IPS-NIHi11 (cell line): ENCODE measurements at regions not wholly inside any gene's neighbourhood (a gene's known extent, or its start where the extent isn't known, plus 50 kb on each side); places are given as distances from the start of the nearest gene placed in this dataset.

ENCODE experiments used
- DNase-seq: peaks from one replicate; pipeline ENCODE4 v3.0.0; 2012; ENCODE audit warnings: mixed read lengths, low spot score

DNA sequence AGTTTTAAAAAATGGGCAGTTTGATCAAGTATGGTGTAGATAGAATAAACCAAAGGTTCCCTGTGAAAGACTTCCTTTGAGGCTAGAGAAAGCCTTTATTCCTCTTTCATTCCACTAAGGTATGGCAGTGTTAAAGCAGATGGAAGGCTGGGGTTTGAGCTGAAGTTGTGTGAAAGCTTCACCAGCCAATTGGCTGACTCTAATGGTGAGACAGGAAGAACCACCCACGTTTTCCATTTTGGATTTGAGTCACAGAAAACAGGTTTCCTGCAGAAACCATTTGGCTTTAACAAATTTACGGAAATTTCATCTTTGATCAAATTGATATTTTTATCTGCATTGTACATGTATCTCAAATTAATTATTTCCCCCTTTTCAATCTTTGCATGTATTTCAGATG lies 455.0 kb downstream of the PCNX1 start:
- no peak for DNase-seq

GRCh38 chr14:71362920-71363584 lies 455.8 kb downstream of the PCNX1 start:
- no peak for DNase-seq

DNA sequence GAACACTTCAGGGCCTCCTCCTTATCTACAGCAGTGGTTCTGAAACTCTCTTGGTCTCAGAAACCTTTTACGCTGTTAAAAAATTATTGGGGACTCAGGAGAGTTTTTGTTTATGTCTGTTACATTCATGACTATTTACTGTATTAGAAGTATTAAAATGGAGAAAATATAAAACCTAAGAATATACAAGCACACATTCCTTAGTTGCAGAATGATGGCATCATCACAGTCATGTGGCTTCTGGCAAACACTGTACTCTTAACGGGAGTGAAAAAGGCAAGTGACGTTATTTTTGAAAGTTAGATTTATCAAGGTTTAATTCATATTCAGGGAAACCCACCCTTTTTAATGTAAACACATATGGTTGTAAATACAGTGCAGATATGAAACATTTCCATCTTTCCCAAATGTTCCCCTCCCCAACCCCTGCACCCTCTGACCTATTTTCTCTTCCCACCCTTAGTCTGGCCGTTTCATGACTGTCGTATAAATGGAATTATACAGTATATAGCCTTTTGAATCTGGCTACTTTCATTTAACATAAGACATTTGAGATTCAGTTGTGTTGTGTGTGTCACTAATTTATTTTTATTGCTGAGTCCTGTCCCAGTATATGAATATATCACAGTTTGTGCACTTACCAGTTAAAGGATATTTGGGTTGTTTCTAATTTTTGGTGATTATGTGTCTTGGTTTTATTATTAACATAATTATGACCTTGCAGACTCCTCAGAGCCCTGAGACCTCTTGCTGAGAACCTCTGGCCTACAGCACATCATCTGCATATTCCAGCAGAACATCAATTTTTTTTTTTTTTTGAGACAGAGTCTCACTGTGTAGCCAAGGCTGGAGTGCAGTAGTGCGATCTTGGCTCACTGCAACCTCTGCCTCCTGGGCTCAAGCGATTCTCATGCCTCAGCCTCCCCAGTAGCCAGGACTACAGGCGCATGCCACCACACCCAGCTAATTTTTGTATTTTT lies 457.0 kb downstream of the PCNX1 start:
- no peak for DNase-seq

DNA sequence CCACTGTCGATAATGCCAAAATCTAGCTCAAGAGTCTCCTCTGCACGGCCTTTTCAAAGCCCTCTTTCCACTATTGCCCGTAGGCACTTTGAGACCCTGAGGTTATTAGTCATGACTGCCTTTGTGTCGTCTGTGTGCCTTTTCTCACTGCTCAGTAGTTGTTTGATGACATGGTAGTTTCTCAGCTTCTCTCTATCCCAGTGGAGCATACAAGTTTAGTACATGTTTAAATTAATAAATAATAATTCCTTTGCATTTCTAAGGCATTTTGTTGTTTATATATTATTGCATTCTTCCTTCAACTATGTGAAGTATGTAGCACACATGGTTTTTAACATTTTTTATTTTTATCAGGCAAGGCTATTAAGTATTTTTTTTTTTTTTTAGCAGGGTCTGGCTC lies 458.1 kb downstream of the PCNX1 start:
- no peak for DNase-seq

- DNase-seq: no peak
These were observed 459.6 kb downstream of the PCNX1 start for GRCh38 chr14:71366861-71367260.

DNA sequence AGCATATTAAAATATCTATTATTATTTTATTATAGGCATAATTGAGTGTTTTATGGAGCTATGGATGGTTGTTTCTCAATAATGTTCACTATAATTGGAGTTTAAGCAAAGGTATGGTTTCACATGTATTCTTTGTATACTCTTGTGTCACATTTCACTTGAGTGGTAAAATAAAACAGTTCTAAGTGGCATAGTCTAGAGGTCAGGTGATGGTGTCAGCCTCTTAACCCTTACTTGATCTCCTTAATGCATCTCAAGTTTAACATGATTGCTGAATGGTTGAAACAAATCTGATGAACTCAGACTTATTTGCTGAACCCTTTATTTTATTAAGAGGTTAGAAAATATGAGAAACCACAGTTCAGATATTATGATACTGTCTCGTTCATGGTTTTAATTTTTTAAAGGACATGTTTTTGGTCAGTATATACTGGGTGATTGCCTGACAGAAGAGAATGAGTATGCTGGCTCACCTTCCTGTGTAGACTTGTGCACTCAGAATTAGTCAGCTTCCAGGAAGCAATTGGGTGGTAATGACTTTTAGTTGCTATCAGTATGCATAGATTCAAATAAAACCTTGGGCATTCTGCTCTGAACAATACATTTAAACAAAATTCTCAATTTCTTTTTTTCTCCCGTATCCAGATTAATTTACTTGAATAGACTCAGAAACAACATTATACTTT lies 464.6 kb downstream of the PCNX1 start:
- no peak for DNase-seq

DNA sequence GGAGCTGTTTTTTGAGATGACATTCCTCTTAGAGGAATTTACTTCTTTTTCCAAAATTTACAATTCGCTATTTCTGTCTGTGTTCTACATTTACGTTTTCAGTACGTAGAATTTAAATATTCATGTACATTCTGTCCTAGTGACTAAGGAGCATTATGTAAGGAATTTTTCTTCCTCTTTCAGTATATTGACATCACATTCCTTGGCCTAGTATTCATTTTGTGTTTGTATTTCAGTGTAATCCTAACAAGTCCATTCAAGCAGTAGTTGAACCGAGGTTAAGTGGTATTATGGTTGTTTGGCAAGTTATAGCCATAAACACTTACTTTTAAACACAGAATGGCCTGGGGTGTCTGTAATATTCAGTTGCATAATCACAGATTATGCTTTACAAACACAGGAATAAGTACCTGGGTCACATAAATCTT lies 465.2 kb downstream of the PCNX1 start:
- no peak for DNase-seq

DNA sequence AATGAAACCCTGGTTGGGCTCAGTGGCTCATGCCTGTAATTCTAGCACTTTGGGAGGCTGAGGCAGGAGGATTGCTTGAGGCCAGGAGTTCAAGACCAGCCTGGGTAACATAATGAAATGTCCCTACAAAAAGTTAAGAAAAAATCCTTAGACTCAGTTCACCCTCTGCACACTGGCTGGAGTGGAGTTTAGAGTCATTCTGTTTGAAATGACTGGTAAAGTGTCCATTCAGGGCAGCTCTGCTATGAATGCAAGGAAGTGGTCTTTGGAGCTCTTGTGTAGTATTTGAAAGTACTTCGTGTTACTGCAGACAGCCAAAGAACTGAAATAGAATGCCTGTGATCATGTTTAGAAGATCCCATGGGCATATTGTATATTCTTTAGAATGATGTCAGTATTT lies 466.5 kb downstream of the PCNX1 start:
- DNase-seq: no peak

DNA sequence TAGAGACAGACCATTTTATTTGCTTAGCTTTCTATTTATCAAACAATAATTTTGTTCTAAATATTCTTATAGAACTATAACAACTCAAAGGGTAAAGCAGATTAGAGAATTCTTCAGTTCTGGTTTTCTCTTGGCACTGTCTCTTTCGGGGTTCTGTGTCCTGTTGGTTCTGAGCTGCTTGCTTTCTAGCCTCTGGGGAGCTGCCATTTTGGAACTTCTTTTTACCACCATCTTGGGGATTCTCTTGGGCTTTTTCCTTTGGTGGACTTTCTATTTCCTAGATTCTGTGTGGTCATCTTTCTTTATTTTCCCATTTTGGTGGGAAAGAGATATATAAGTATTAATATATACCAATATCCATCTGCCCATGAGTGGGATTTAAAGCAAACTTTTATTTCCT lies 467.7 kb downstream of the PCNX1 start:
- DNase-seq: no peak

- DNase-seq: no peak
These were observed 469.8 kb downstream of the PCNX1 start for GRCh38 chr14:71377099-71377498.

DNA sequence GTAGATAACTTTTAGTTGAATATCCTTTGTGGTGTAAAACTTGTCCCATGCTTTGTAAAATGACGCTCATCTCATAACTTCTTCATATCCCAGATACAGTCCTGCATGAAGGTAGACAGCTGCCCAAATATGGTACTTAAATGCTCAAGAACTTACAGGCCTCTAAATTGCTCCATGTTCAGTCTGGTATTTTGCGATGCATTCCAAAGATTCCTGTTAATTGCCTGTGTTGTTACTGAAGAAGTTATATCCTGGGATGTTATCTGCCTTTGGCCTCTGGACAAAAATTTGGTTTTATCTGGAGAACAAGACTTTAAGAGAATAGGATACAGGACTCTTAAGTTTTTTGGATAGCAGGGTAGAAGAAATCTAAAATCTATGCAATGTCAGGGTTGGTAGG lies 473.0 kb downstream of the PCNX1 start:
- DNase-seq: no peak

- DNase-seq: no peak
These were observed 474.6 kb downstream of the PCNX1 start for GRCh38 chr14:71381814-71382213.

DNA sequence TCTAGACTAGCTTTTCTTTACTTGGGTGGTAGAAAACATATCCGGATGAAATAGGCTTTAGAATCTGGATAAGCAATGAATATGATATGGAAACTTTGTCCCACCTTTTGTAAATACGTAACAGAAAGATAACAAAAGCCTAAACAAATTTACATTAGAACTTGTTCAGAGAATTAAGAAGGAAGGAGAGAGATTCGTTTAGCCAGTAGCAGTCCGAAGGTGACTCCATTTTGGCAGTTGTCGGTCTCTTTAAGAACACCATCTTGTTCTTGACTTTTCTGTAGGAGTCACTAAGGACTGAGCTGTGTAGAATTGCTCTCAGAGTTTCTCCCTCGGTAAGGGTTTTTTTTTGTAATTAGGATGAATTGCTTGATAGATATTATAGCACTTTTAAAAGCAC lies 475.1 kb downstream of the PCNX1 start:
- DNase-seq: no peak

DNA sequence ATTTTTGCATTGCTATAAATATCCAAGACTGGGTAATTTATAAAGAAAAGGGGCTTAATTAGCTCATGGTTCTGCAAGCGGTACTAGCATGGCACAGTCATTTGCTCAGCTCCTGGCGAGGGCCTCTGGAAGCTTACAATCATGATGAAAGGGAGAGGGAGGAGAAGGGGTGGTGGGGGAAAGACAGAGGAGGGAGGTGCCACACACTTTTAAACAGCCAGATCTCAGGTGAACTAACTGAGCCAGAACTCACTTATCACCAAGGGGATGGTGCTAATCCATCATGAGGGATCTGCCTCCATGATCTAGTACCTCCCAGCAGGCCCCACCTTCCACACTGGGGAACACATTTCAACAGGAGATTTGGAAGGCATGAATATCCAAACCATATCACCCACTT lies 476.3 kb downstream of the PCNX1 start:
- DNase-seq: no peak

- no peak for DNase-seq
These were observed 477.0 kb downstream of the PCNX1 start for GRCh38 chr14:71384007-71384845.

GRCh38 chr14:71387753-71388152 lies 480.5 kb downstream of the PCNX1 start:
- no peak for DNase-seq

GRCh38 chr14:71388336-71388735 lies 481.1 kb downstream of the PCNX1 start:
- no peak for DNase-seq

DNA sequence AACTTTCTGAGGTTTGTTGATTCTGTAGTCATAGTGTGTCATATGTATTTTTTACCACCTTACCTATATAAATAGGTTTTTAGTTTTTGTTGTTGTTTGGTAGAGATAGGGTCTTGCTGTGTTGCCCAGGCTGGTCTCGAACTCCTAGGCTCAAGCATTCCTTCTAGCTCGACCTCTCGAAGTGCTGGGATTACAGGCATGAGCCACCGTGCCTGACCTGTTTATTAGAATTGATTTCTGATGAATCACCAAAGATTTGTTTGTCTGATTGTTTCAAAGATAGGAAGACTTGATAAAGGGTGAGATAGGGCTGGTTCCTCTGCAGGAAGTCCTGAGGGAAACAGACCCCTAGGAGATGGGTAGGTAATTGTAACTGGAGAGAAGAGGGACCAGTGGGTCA lies 481.6 kb downstream of the PCNX1 start:
- no peak for DNase-seq

DNA sequence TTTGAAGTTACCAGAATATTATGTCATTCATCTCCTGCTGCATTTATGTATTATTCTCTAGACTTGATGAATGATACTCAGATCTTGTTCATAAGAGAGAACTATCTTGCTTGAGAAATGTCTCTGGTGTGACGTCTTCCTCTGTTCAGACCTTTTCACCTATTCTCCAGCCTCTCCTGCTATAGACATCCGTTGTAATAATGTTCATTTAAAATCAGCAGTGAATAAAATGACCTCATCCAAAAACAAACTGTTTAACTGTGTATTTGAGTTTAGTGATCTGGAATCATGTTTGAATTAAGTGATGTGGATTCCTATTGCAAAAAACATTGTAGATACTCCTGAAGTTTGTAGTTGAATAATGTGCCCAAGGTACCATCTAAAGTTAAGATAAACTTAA lies 487.1 kb downstream of the PCNX1 start:
- DNase-seq: no peak

DNA sequence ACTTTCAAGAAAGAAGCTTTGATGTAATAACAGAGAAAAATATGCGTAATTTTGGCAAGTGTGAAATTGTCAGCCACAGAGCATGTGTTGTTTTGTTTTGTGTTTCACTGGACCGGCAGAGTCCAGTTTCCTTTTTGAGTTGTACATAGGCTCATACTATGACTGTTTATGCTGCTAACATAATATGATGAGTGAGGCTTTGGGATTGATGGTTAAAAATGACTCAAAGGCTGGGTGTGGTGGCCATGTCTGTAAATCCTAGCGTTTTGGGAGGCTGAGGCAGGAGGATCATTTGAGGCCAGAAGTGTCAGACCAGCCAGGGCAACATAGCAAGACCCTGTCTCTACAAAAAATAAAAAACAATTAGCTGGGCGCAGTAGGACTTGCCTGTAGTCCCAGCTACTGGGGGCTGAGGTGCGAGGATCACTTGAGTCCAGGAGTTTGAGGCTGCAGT lies 487.9 kb downstream of the PCNX1 start:
- no peak for DNase-seq

DNA sequence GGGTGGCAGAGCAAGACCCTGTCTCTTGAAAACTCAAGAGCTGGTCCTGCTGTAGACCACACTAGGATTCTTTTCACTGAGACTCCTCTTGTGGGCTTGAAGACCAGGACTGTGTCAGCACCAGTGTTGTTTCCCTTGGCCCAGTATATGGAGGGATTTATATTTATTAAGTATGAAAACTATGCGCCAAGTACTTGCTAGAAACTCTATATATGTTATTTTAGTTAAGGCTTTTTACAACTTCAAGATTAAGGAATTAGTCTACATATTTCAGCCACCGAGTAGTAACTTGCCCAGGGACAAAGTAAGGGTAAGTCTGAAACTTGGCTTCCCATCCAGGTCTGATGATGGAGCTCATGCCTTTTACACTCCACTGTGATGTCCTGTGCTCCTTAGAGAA lies 488.4 kb downstream of the PCNX1 start:
- DNase-seq: no peak
